ENCODE measurements at regions not wholly inside any gene's neighbourhood (a gene's known extent, or its start where the extent isn't known, plus 50 kb on each side); places are given as distances from the start of the nearest gene placed in this dataset.

DNA sequence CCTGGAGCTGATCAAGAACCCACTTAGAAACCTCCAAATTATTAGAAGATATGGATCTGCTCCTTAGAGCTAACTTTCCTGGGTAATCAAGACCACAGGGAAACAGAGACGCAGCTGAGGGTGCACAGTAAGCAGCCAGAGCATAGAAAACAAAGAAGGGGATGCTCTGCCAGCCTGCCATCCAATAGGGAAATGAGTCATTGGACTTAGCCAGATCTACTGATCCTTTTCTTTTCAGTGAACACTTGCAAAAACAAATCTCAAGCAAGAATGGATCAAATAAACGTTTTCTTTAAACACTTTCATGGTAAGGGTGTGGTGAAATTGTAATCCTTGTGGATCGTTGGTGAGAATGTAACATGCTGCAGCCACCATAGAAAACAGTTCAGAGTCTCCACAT, 474.0 kb downstream of the LTN1 start:
- Mint-ChIP-seq H3K4me1 (peaks cover 6% of the 10 kb centered on the region), H3K27me3 (no peaks in the 10 kb centered on the region), H3K27ac (no peak overlapping the region), H3K9me3 (no peaks in the 10 kb centered on the region), H3K4me3 (no peak overlapping the region)
- DNase-seq (no peak), ATAC-seq (no peak)

DNA sequence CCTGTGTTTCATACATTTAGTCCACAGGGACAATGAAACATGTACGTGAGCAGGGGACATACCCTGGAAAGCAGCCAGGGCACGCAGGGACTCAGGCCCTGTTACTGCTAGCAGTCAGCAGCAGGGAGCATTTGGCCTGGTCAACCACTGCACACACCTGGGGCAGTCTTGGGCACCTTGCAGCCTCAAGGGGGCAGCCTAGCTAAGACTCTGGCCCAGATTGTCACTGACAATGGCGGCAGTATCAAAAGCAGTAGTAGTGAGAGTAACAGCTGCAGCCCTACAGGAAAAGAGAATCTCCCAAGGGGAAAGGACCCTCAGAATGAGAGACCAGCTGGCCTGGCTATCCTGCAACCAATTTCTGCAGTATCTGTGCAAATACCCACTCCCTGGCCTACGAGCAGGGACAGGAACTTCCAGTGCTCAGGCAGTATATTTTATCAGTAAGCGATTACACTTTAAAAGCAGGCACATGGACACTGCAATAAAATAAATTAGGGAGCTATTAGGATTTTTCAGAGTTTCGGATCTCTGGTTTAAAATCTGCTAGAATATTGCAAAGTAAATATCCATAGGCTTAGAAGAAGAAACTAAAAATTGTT, 475.6 kb downstream of the LTN1 start:
- H3K4me1 Mint-ChIP-seq: peaks cover 6% of the 10 kb centered on the region
- peak; percentile 98 for ATAC-seq
- peak; percentile 57 to 66 for DNase-seq
- H3K4me3 Mint-ChIP-seq: no peak overlapping the region
- no peaks in the 10 kb centered on the region for H3K27me3 Mint-ChIP-seq
- peak overlapping the region in 1 of 2 donors; percentile 74 for H3K27ac Mint-ChIP-seq
- H3K9me3 Mint-ChIP-seq: no peaks in the 10 kb centered on the region

DNA sequence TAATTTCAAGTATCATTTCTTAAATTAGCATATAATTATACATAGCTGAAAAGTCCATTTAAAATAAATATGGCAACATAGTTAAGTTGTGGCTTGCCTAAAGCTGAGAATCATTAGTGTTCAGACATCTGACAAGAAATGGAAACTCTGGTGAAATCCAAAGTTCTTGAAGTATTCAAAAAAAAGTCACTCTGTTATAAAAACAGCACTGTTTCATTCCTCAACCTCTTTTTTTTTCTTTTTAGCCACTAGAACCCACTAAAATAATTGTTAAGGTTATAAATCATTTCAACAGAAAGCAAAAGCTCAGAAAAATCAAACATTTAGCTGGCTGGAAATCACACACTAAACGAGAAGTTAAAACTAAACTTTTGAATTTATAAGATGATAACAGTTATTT, 476.7 kb downstream of the LTN1 start:
- peaks cover 6% of the 10 kb centered on the region for H3K4me1 Mint-ChIP-seq
- no peaks in the 10 kb centered on the region for H3K9me3 Mint-ChIP-seq
- no peak overlapping the region for H3K27ac Mint-ChIP-seq
- no peak overlapping the region for H3K4me3 Mint-ChIP-seq
- no peak for DNase-seq
- no peaks in the 10 kb centered on the region for H3K27me3 Mint-ChIP-seq
- ATAC-seq: no peak

DNA sequence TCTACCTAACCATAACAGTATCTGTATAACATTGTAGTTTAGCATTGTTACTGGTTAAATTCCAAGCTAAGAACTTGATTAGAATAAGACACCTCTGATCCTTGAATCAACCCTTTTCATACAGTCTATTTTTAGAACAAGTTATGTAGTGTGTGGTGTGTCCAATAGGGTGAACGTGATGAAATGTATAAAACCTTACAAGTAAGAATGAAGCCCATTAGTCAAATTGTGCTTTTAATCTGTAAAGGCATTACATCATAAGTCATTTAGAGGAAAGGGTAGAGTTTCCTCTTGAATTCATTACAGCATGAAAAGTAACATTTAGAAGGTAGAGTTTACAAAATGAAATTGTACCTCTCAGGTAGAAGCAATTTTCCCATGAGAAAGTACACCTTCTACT, 479.2 kb downstream of the LTN1 start:
- ATAC-seq: no peak
- H3K4me1 Mint-ChIP-seq: peaks cover 6% of the 10 kb centered on the region

DNA sequence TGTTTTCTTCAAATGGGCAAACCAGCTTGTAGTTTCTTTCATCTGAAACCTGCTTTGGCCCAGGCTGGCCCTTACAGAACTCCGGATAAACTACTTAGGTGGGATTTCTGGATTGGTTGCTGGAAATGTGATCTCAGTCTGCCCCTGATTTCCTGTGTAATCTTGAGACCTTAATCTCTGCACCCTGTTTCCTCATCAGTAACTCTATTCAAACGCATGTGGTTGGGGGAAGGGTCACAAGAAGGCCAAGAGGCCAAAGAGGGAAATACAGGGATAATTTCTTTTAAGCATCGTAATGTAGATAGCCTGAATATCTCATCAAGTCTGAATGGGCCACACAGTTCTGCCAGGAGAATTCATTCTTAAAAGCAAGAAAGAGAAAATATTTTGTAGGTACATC, 483.6 kb downstream of the LTN1 start:
- H3K4me3 Mint-ChIP-seq: no peak overlapping the region
- H3K27me3 Mint-ChIP-seq: no peaks in the 10 kb centered on the region
- H3K27ac Mint-ChIP-seq: no peak overlapping the region
- H3K4me1 Mint-ChIP-seq: no peaks in the 10 kb centered on the region
- DNase-seq: no peak
- no peak for ATAC-seq
- H3K9me3 Mint-ChIP-seq: peaks cover 12 to 29% of the 10 kb centered on the region in 2 donors

More for the DNA sequence above, 479.2 kb downstream of the LTN1 start:
- Mint-ChIP-seq H3K4me3 (no peak overlapping the region), H3K27ac (no peak overlapping the region), H3K27me3 (no peaks in the 10 kb centered on the region), H3K9me3 (no peaks in the 10 kb centered on the region)
- no peak for DNase-seq

DNA sequence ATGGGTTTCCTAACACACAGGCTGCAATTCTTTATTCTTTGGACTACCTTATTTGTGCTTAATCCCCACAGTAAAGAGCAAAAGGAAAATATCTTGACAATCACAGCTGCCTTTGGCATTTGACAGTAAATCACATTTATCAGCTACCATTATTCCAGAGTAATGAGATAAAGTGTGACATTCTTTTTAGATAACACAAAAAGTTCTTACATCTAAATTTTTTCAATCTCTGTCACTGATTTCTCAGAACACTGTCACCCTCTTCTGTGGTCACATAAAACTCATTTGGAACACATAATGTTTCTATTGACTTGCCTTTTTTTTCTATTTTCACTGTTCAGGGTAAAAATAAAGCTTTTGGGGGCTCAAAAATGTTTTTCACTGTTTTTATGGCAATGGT, 484.6 kb downstream of the LTN1 start:
- Mint-ChIP-seq H3K4me3 (no peak overlapping the region), H3K27me3 (no peaks in the 10 kb centered on the region), H3K27ac (no peak overlapping the region), H3K9me3 (peaks cover 12 to 29% of the 10 kb centered on the region in 2 donors), H3K4me1 (no peaks in the 10 kb centered on the region)
- DNase-seq: no peak
- ATAC-seq: no peak

DNA sequence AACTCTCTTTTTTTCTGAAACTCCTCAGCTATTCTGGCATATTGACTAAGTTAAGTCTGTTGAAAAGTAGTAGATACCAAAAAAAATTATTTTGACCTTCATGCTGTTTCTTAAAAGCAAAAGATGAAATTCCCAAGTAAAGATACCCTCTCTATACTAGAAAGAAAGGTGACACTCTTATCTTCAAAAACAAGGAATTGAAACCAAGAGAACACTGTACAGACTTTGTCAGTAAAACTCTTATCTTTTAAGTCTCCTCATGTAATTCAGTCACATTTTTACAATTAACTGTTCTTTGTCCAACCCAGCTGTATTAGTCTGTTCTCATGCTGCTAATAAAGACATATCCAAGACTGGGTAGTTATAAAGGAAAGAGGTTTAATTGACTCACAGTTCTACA, 496.2 kb downstream of the LTN1 start:
- no peaks in the 10 kb centered on the region for H3K4me1 Mint-ChIP-seq
- no peaks in the 10 kb centered on the region for H3K9me3 Mint-ChIP-seq
- H3K27ac Mint-ChIP-seq: peak overlapping the region in 1 of 2 donors; percentile 40
- DNase-seq (no peak), ATAC-seq (no peak)
- no peak overlapping the region for H3K4me3 Mint-ChIP-seq
- no peaks in the 10 kb centered on the region for H3K27me3 Mint-ChIP-seq

DNA sequence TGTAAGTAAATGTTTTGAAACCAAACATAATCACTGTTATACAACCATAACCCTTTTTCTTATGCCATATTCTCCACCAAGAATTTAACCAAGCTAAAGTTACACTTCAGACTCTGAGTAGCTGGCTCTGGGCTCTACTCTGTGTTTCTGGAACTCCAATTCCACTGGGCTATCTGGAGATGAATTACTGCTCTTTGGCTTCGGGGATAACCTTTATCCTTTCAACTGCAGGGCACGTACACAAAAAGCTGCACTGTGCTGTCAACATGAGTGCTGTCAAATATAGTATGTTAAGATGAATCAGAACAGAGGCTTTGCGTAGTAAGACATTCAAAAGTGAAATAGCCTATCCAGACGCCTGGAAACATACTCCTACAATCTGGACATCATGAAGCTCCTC, 500.6 kb downstream of the LTN1 start:
- H3K27ac Mint-ChIP-seq: no peak overlapping the region
- H3K9me3 Mint-ChIP-seq: no peaks in the 10 kb centered on the region
- no peak overlapping the region for H3K4me3 Mint-ChIP-seq
- DNase-seq (no peak), ATAC-seq (no peak)
- no peaks in the 10 kb centered on the region for H3K27me3 Mint-ChIP-seq
- H3K4me1 Mint-ChIP-seq: no peaks in the 10 kb centered on the region

DNA sequence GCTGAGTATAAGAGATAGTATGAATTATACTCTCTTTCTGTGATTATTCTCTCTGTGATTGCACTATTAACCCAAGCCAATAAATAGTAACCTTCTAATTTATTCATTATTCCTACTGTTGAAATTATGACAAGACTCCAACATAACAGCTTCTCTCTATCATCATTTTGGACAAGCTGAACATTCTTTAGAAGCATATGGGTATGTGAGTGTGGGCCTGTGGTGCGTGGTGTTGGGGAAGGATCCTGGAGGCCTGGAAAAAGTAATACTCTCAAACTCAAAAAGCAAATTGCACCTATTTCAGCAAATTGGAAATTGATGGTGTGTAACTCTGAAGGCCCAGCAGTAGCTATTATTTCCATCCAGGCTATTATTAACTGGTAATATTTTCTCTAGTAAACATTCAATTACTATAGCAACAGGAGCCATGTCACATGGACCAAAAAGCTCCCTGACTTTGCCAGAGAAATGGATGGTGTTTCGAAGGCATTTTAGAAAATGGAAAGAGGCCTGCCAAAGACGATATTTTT, 502.8 kb downstream of the LTN1 start:
- no peak overlapping the region for H3K27ac Mint-ChIP-seq
- ATAC-seq (no peak), DNase-seq (no peak)
- H3K27me3 Mint-ChIP-seq: no peaks in the 10 kb centered on the region
- no peaks in the 10 kb centered on the region for H3K9me3 Mint-ChIP-seq
- H3K4me3 Mint-ChIP-seq: no peak overlapping the region
- H3K4me1 Mint-ChIP-seq: no peaks in the 10 kb centered on the region

DNA sequence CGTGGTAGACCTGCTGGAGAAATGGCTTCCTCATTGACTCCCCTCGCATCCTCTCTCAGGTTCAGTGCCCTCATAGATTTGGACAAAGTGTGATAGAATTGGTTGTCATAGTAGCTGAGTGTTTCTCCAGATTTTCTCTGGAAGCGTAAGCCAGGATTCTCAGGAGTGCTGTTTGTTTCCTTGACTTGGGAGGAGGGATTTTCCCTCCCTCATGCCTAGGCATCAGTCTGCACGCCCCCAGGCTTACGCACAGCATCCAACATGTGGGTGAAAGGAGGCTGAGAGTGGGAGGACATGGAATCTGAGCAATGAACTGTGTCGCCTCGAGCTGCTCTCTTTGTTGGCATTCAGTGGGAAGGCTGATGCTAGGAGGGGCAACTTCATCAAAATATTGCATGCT, 503.5 kb downstream of the LTN1 start:
- no peak for DNase-seq
- ATAC-seq: no peak
- Mint-ChIP-seq H3K4me1 (no peaks in the 10 kb centered on the region), H3K27me3 (no peaks in the 10 kb centered on the region), H3K4me3 (no peak overlapping the region), H3K9me3 (no peaks in the 10 kb centered on the region), H3K27ac (no peak overlapping the region)

DNA sequence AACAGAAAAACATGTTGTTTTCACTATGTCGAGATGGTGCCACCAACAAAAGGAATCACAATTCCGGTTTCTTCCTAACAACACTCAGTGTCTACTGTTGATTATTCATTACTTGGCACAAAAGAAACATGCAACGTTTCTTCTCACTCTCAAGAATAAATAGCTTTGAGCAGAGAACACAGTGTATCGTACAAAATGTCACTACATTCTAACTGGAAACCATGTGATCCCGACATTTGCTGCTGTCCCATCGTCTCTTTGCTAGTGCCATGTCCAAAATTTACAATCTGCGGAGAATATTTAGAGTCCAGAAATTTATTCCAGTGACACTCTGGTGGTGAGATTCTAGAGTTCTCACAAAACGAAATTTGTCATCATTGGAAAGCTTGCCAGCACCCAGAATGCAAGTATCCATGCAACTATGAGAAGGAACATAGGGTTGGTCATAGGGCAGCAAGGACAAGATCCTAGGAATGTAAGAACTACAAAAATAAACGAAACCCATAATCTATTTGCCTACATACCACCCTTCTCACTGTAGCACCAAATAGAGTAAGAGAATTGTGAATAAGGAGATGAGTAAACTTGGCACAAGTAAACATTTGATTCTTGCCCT, 505.1 kb downstream of the LTN1 start:
- Mint-ChIP-seq H3K27me3 (no peaks in the 10 kb centered on the region), H3K9me3 (no peaks in the 10 kb centered on the region), H3K4me1 (no peaks in the 10 kb centered on the region), H3K4me3 (no peak overlapping the region), H3K27ac (no peak overlapping the region)
- DNase-seq (no peak), ATAC-seq (no peak)

DNA sequence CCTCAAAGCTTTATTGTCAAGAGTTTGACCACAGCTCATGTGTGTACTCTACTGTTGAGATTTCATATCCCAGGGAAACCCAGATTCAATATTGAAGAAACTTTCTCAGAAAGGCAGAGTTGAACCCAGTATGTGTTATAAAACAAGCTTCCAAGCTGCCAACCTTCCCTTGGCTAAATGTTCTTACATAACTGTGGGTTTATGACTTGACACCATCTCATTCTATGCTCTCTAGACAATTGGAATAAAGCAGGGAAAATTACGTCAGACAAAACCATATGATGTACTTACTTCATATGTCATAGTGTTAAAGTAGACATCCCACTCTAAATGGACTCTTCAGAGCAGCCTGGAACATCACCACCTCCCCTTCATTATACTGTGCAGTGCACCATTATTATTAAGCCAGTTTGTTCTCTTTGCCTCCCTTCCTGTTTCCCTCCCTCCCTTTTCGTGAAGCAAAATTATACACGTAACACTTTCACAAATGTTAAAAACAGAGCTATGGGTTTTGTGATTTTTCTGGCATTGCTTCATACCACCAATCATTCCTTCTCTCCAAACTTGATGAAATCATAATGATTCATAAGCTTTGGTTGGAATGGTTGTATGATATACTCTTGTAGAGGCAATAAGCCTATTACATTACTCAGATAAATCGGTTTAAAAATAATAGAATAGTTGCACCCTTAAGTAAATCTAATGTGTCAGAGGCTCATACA, 507.2 kb downstream of the LTN1 start:
- H3K27ac Mint-ChIP-seq: peak overlapping the region in 1 of 2 donors; percentile 19
- ATAC-seq (no peak), DNase-seq (no peak)
- no peaks in the 10 kb centered on the region for H3K27me3 Mint-ChIP-seq
- no peaks in the 10 kb centered on the region for H3K4me1 Mint-ChIP-seq
- H3K4me3 Mint-ChIP-seq: no peak overlapping the region
- no peaks in the 10 kb centered on the region for H3K9me3 Mint-ChIP-seq

DNA sequence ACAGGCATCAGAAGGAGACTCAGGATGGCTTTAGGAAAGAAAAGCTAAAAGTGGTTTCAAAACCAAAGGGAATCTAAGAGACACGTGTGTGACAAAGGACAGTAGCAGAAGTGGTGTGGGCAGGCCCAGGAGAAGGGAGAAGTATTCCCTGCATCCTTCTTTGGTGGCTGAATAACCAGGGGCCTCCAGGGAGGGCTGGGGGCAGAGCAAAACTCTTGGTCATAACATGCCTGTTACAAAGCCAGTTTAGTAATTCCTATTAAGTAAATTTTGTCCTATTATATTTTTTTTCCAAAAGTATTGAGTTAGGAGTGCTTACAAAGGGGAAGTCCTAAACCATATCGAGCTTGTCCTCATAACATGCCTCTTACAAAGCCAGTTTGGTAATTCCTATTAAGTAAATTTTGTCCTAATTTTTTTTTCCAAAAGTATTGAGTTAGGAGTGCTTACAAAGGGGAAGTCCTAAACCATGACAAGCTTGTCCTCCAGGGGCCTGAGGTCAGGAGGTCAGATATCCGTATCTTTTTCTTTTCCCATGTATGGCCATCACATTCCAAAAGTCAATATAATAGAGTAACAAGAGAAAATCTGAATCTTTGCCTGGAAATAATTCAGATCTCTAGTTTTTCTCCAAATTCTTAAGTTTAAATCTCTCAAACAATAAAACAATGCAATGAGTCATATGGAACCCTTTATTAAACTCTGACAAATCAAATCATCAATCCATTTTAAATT, 509.2 kb downstream of the LTN1 start:
- Mint-ChIP-seq H3K4me3 (no peak overlapping the region), H3K27ac (no peak overlapping the region), H3K9me3 (no peaks in the 10 kb centered on the region), H3K4me1 (no peaks in the 10 kb centered on the region), H3K27me3 (no peaks in the 10 kb centered on the region)
- ATAC-seq (no peak), DNase-seq (no peak)

DNA sequence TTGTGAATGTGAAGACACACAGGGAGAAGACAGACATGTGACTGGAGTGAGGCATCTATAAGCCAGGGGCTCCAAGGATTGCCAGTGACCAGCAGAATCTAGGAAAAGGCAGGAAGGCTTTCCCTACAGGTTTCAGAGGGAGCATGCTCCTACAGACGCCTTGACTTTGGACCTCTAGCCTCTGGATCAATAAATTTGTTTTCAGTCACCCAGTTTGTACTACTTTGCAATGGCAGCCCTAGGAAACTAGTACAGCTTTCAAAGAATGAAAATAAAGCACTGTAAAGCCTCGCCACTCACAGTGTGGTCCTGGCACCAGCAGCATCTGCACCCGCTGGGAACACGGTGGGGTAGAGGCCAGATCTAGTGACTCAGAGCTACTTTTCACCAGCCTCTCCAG, 510.0 kb downstream of the LTN1 start:
- Mint-ChIP-seq H3K27ac (no peak overlapping the region), H3K9me3 (no peaks in the 10 kb centered on the region), H3K4me3 (no peak overlapping the region), H3K27me3 (no peaks in the 10 kb centered on the region), H3K4me1 (no peaks in the 10 kb centered on the region)
- no peak for ATAC-seq
- no peak for DNase-seq

DNA sequence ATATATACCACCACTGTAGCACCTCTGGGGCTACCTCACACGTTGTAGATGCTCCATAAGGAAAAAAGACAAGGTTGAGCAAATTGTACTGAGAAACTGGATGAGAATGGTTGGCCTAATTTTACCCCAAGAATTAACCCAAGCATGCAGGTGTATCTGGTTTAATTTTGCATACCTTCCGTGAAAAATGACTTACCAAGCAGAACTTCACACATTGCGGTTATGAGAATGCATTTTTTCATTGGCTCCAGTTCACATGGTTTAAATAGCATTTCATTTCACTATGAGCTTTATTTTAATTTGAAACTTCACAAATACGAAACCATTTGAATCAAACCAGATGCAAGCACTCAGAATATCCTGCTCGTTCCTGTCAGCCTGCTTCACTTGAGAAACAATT, 512.2 kb downstream of the LTN1 start:
- DNase-seq: no peak
- no peaks in the 10 kb centered on the region for H3K27me3 Mint-ChIP-seq
- ATAC-seq: no peak
- no peaks in the 10 kb centered on the region for H3K9me3 Mint-ChIP-seq
- H3K4me1 Mint-ChIP-seq: no peaks in the 10 kb centered on the region
- no peak overlapping the region for H3K27ac Mint-ChIP-seq
- no peak overlapping the region for H3K4me3 Mint-ChIP-seq
